Esophagus muscularis mucosa (tissue), 4 donors: ENCODE measurements at regions not wholly inside any gene's neighbourhood (a gene's known extent, or its start where the extent isn't known, plus 50 kb on each side); places are given as distances from the start of the nearest gene placed in this dataset.

Source experiments
- DNase-seq: peaks from one replicate; pipeline ENCODE4 v3.0.0-alpha.2; 2017; ENCODE audit errors: extremely low spot score
- H3K27ac ChIP-seq, 4 donors: fragments of 200-600 bp; sonication (generic); replicated peaks in 1 of 4; 1 replicate in 3 of 4; 2 replicates in 1 of 4; pipeline ENCODE4 v1.5.1; 2016 to 2019; ENCODE audit warnings: mild to moderate bottlenecking in 1 of 4
- H3K27me3 ChIP-seq, 4 donors: fragments of 200-600 bp; sonication (generic); one replicate each; pipeline versions ENCODE4 v1.5.1 to v1.6.0; 2016 to 2019
- H3K36me3 ChIP-seq, 4 donors: fragments of 200-600 bp; sonication (generic); one replicate each; pipeline ENCODE4 v1.5.1; 2016 to 2019
- H3K4me1 ChIP-seq, 4 donors: fragments of 200-600 bp; sonication (generic); one replicate each; pipeline ENCODE4 v1.5.1; 2016 to 2019
- H3K4me3 ChIP-seq, 4 donors: fragments of 200-600 bp; sonication (generic); 1 replicate in 2 of 4; 2 replicates in 2 of 4; pipeline ENCODE4 v1.5.1; 2016 to 2019; ENCODE audit warnings: mild to moderate bottlenecking in 4 of 4, moderate library complexity in 1 of 4
- H3K9me3 ChIP-seq, 4 donors: fragments of 200-600 bp; sonication (generic); 1 replicate in 3 of 4; 2 replicates in 1 of 4; pipeline ENCODE4 v1.5.1; 2016 to 2019
- EP300 ChIP-seq: sonication (generic); formaldehyde crosslinking; IDR thresholded peaks from one replicate; pipeline ENCODE4 v1.6.1; 2017; ENCODE audit warnings: antibody characterized with exemption
- POLR2A ChIP-seq: fragments of 450-650 bp; IDR thresholded peaks from one replicate; pipeline ENCODE4 v1.6.1; 2017; ENCODE audit warnings: antibody characterized with exemption, moderate library complexity, mild to moderate bottlenecking, low read depth
- POLR2AphosphoS5 ChIP-seq, 2 donors: sonication (generic); formaldehyde crosslinking; IDR thresholded peaks; one replicate each; pipeline ENCODE4 v1.6.1; 2017; ENCODE audit warnings: antibody characterized with exemption in 2 of 2
- WGBS: methylation state at CpG from one replicate; pipeline ENCODE4 v1.1.5; 2018; 5-methylcytosine and 5-hydroxymethylcytosine counted together
- intact Hi-C: fragments of 100-400 bp; cut with DNase I; formaldehyde crosslinking; loops from one replicate; pipeline ENCODE4 v1.15.1; 2023
- TF ChIP-seq, protein P1 (sequence below), 3 experiments: fragments of 200-600 bp in 2 of 3; fragments of 450-650 bp in 1 of 3; sonication (generic) in 2 of 3; IDR thresholded peaks; one replicate each; pipeline ENCODE4 v1.5.1; 2017 to 2019; ENCODE audit warnings: antibody characterized with exemption in 3 of 3, mild to moderate bottlenecking in 2 of 3, moderate library complexity in 1 of 3

DNA sequence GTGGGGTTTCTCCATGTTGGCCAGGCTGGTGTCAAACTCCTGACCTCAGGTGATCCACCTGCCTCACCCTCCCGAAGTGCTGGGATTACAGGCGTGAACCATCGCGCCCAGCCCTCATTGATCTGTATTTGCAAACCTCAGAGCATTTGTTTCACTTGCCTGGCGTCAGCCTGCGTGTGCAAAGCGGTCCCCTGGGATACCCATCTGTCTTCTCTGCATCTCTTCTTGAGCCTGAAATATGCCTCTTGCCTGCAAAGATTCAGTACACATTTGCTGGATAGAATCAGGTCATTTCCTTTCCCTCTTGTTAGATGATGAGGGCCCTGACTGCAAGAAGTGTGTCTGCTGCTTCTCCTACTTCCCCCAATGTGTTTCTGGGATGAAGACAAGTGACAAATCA lies 1291.0 kb downstream of the TBC1D22A start:
- peaks cover 0 to 72% (median 0%) of the 10 kb centered on the region in 4 donors for H3K27me3 ChIP-seq
- intact Hi-C loops: no loop called here

DNA sequence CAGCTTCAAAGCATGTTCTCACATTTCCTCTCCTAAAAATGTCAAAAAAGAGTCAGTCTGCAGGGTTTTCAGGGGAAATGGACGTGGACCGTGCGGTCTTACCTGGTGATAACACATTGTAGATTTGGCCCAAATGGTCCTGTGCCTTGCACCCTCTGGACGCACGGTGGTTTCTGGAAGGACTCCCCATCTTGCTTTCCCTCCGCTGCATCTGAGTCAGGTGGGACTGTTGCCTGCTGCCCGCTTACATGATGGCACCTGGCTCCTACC lies 1290.1 kb downstream of the TBC1D22A start:
- no peak overlapping the region for H3K4me3 ChIP-seq
- no peaks in the 10 kb centered on the region for H3K4me1 ChIP-seq
- intact Hi-C loops: no loop called here
- peaks cover 0 to 64% (median 0%) of the 10 kb centered on the region in 4 donors for H3K27me3 ChIP-seq
- H3K36me3 ChIP-seq: no peaks in the 10 kb centered on the region
- H3K9me3 ChIP-seq: no peaks in the 10 kb centered on the region
- DNase-seq: no peak
- H3K27ac ChIP-seq: no peak overlapping the region
- no peak for TF ChIP-seq POLR2A
- no peak for TF ChIP-seq POLR2AphosphoS5 (IDR thresholded peaks at IDR 0.05)
- TF ChIP-seq, protein P1, sequence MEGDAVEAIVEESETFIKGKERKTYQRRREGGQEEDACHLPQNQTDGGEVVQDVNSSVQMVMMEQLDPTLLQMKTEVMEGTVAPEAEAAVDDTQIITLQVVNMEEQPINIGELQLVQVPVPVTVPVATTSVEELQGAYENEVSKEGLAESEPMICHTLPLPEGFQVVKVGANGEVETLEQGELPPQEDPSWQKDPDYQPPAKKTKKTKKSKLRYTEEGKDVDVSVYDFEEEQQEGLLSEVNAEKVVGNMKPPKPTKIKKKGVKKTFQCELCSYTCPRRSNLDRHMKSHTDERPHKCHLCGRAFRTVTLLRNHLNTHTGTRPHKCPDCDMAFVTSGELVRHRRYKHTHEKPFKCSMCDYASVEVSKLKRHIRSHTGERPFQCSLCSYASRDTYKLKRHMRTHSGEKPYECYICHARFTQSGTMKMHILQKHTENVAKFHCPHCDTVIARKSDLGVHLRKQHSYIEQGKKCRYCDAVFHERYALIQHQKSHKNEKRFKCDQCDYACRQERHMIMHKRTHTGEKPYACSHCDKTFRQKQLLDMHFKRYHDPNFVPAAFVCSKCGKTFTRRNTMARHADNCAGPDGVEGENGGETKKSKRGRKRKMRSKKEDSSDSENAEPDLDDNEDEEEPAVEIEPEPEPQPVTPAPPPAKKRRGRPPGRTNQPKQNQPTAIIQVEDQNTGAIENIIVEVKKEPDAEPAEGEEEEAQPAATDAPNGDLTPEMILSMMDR (IDR thresholded peaks at IDR 0.05): no peak
- no peak for TF ChIP-seq EP300
- 87% methylated on average over 6 of the region's 7 CpGs for WGBS

More for the DNA sequence above, 1291.0 kb downstream of the TBC1D22A start:
- Histone ChIP-seq H3K9me3 (peaks cover 0 to under 1% (median 0%) of the 10 kb centered on the region in 4 donors), H3K4me3 (no peak overlapping the region), H3K27ac (no peak overlapping the region), H3K36me3 (no peaks in the 10 kb centered on the region), H3K4me1 (no peaks in the 10 kb centered on the region)
- TF ChIP-seq EP300 (no peak), POLR2AphosphoS5 (IDR thresholded peaks at IDR 0.05) (no peak), POLR2A (no peak)
- TF ChIP-seq, protein P1 (IDR thresholded peaks at IDR 0.05): no peak
- DNase-seq: no peak
- 93% methylated on average over 7 of the region's 7 CpGs for WGBS

DNA sequence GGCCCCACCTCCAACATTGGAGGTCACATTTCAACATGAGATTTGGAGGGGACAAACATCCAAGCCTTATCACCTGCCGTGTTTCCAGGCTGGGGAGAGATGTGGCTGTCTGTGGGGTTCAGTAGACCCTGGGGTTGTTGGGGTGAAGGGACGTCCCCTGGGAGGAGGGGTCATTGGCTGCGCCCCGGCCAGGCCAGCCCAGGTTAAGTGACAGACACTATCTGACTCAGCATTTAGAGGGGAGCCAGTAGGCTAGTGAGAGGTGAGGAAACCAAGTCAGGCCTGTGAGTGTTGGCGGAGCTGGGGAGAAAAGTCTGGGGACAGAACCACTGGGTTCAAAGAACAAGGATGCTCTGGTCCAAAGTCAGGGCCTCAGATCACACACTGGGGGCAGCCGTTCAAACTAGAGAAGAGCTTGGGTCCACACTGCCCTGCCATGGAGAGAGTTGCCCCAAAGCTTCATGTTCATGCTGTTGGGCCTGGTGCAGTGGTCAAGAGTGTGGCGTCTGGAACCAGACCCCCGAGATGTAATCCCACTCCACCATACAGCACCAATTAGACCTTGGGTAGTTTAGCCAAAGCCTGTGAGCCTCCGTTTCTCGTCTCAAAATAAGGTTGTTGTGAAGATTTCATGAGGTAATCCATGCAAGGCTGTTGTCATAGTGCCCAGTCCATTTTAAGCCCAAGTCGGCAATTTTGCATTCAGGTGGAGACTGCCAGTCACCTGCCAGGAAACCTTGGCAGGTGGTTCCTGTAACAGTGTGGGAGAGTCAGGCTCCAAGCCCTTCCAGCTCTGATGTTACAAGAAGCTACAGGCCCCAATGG lies 1289.6 kb downstream of the TBC1D22A start:
- DNase-seq: no peak
- Histone ChIP-seq H3K4me3 (no peak overlapping the region), H3K4me1 (no peaks in the 10 kb centered on the region), H3K27me3 (peaks cover 0 to 58% (median 0%) of the 10 kb centered on the region in 4 donors), H3K27ac (no peak overlapping the region), H3K9me3 (no peaks in the 10 kb centered on the region), H3K36me3 (no peaks in the 10 kb centered on the region)
- TF ChIP-seq POLR2A: no peak
- TF ChIP-seq, protein P1 (IDR thresholded peaks at IDR 0.05): no peak
- no peak for TF ChIP-seq POLR2AphosphoS5 (IDR thresholded peaks at IDR 0.05)
- no peak for TF ChIP-seq EP300
- WGBS: 95% methylated on average over 10 of the region's 11 CpGs
- intact Hi-C loops: no loop called here

DNA sequence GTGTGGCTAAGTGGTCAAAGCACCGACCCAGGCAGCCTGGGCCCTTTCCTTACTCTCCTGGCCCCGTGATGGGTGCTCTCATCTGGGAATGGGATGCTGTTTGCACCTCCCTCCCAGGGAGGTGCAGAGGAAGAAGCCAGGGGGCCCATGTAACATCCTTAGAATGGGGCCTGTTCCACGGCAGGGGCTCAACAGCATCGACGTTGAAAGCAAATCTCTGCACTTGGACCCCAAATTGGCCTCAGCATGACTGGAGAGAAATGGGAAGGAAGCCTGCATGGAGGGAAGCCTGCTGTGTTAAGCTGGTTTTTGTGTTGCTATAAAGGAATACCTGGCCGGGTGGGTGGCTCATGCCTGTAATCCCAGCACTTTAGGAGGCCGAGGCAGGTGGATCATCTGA lies 1288.4 kb downstream of the TBC1D22A start:
- no peak for TF ChIP-seq EP300
- H3K9me3 ChIP-seq: no peaks in the 10 kb centered on the region
- no peaks in the 10 kb centered on the region for H3K36me3 ChIP-seq

DNA sequence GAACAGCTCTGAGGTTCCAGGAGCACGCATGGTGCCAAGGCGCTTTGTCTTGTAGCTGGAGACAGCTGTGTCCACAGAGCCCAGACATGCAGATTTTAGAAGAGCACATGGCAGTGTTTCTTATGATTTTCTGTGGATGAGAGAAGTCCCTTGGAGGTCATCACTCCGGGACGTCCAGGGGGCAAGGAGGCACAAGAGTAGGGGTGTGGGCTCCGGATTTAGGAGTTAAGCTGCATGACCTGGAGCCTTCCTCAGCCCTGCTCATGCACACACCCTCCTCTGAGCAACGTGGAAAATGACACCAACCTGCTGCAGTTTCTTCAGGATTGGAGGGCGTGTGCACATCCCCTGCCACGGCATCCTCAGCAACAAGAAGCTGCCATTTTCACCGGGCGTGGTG lies 1286.7 kb downstream of the TBC1D22A start:
- peaks cover 0 to 40% (median 0%) of the 10 kb centered on the region in 4 donors for H3K27me3 ChIP-seq
- H3K27ac ChIP-seq: no peak overlapping the region
- intact Hi-C loops: no loop called here
- no peaks in the 10 kb centered on the region for H3K36me3 ChIP-seq
- no peak overlapping the region for H3K4me3 ChIP-seq
- 66% methylated on average over 7 of the region's 10 CpGs for WGBS
- no peaks in the 10 kb centered on the region for H3K9me3 ChIP-seq
- DNase-seq: no peak
- H3K4me1 ChIP-seq: no peaks in the 10 kb centered on the region
- TF ChIP-seq, protein P1 (IDR thresholded peaks at IDR 0.05): no peak
- TF ChIP-seq POLR2AphosphoS5 (IDR thresholded peaks at IDR 0.05) (no peak), EP300 (no peak), POLR2A (no peak)

More for the DNA sequence above, 1288.4 kb downstream of the TBC1D22A start:
- WGBS: 85% methylated on average over 7 of the region's 7 CpGs
- no peak overlapping the region for H3K4me3 ChIP-seq
- peaks cover 0 to 49% (median 0%) of the 10 kb centered on the region in 4 donors for H3K27me3 ChIP-seq
- DNase-seq: no peak
- H3K27ac ChIP-seq: no peak overlapping the region
- intact Hi-C loops: no loop called here
- H3K4me1 ChIP-seq: no peaks in the 10 kb centered on the region
